Neural progenitor cell (in vitro differentiated cells): ENCODE measurements at regions not wholly inside any gene's neighbourhood (a gene's known extent, or its start where the extent isn't known, plus 50 kb on each side); places are given as distances from the start of the nearest gene placed in this dataset.

Experiments used
- CTCF ChIP-seq: fragments of 200-600 bp; sonication (generic); IDR thresholded peaks from 2 replicates; pipeline ENCODE4 v1.5.1; 2017; ENCODE audit warnings: antibody characterized with exemption, mild to moderate bottlenecking
- EZH2 ChIP-seq: fragments of 200-600 bp; sonication (generic); IDR thresholded peaks from 2 replicates; pipeline ENCODE4 v1.6.1; 2017; ENCODE audit warnings: antibody characterized with exemption, mild to moderate bottlenecking, moderate library complexity
- EZH2phosphoT487 ChIP-seq: fragments of 200-600 bp; sonication (generic); IDR thresholded peaks from 2 replicates; pipeline ENCODE4 v1.6.1; 2017; ENCODE audit warnings: antibody characterized with exemption

- no peak for TF ChIP-seq EZH2phosphoT487
- no peak for TF ChIP-seq EZH2
- no peak for TF ChIP-seq CTCF
Measured at GRCh38 chr6:40108736-40109135, 174.5 kb upstream of the MOCS1 start.
